IMR-90 (cell line): ENCODE measurements at regions not wholly inside any gene's neighbourhood (a gene's known extent, or its start where the extent isn't known, plus 50 kb on each side); places are given as distances from the start of the nearest gene placed in this dataset.

ENCODE experiments used
- BHLHE40 ChIP-seq: fragments of 150-350 bp; IDR thresholded peaks from 2 replicates; pipeline ENCODE4 v1.6.1; 2016; ENCODE audit warnings: mild to moderate bottlenecking, low read depth, low read length
- CEBPB ChIP-seq: IDR thresholded peaks from 2 replicates; pipeline ENCODE4 v1.6.1; 2012; ENCODE audit warnings: low read depth, low read length, improper control_type of control experiment
- FOS ChIP-seq: fragments of 150-350 bp; IDR thresholded peaks from 2 replicates; pipeline ENCODE4 v1.6.1; 2016; ENCODE audit warnings: low read depth, low read length
- NFE2L2 ChIP-seq: fragments of 150-350 bp; IDR thresholded peaks from 2 replicates; pipeline ENCODE4 v1.6.1; 2016; ENCODE audit warnings: low read depth, mild to moderate bottlenecking, low read length
- SMC3 ChIP-seq: fragments of 150-350 bp; IDR thresholded peaks from 2 replicates; pipeline ENCODE4 v1.6.1; 2016; ENCODE audit warnings: low read depth, mild to moderate bottlenecking, antibody characterized with exemption, low read length, moderate library complexity
- TF ChIP-seq, protein P1 (sequence below): fragments of 150-350 bp; IDR thresholded peaks from 2 replicates; pipeline ENCODE4 v1.6.1; 2016; ENCODE audit warnings: low read depth, mild to moderate bottlenecking, low read length, moderate library complexity, borderline replicate concordance

DNA sequence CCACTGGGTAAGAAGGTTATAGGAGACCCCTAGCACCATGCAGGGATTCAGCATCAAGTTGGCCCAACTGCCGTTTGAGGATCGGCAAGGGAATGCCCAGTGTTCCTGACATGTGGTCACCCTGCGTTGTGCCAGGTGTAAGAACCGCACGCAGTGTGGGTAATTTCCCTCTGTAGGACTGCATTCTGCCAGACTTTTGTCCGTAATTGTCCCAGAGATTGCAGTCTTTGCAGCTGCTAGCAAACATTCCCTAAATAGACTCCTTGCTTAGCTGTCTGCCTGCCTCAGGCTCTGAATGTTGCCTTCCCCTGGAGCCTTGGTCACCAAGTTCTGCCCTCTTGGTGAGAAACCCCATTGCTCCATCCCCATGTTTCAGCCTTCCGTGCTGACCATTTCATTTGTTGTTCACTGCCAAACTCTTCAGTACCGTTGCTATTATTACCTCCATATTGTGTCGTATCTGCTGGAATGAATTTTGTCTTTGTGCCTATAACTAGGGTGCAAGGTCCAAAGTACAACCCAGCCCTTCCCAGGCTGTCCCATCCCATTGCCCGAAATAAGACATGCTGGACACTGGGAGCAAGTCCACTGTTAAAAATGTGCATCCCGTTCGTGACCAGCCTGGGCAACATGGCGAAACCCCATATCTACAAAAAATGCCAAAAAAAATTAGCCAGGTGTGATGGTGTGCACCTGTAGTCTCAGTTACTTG, 53.8 kb upstream of the USP9X start (continued):
- TF ChIP-seq, protein P1, sequence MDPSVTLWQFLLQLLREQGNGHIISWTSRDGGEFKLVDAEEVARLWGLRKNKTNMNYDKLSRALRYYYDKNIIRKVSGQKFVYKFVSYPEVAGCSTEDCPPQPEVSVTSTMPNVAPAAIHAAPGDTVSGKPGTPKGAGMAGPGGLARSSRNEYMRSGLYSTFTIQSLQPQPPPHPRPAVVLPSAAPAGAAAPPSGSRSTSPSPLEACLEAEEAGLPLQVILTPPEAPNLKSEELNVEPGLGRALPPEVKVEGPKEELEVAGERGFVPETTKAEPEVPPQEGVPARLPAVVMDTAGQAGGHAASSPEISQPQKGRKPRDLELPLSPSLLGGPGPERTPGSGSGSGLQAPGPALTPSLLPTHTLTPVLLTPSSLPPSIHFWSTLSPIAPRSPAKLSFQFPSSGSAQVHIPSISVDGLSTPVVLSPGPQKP: no peak
- TF ChIP-seq CEBPB: no peak
- TF ChIP-seq FOS: no peak
- TF ChIP-seq BHLHE40: no peak
- no peak for TF ChIP-seq SMC3
- no peak for TF ChIP-seq NFE2L2
